ENCODE measurements at regions not wholly inside any gene's neighbourhood (a gene's known extent, or its start where the extent isn't known, plus 50 kb on each side); places are given as distances from the start of the nearest gene placed in this dataset.

DNA sequence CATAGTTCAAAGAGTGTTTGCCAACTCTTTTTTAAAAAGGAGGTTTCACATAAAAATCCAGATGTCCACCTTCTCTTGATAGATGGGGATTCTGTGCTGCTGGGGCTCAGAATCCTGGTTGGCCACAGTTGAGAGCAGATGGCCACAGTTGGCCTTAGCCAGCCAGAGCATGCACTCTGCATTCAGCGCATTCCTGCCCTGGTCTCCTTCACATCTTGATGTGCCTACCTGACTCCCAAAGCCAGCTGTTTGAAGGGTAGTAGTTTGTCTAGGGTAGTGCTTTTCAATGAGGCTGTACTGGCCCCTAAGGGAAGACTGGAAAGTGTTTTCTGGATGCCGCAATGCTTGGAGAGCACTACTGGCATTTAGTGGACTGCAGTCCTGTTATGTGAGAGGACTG lies 208.1 kb upstream of the HDAC9 start:
- Histone ChIP-seq H3K4me3 (no peak overlapping the region), H3K9me3 (no peaks in the 10 kb centered on the region), H3K36me3 (no peaks in the 10 kb centered on the region), H3K4me1 (peaks cover 3% of the 10 kb centered on the region), H3K27me3 (no peaks in the 10 kb centered on the region), H3K27ac (no peak overlapping the region)
- intact Hi-C loops (cut with DNase I): no loop called here
- no peak for TF ChIP-seq POLR2A (IDR thresholded peaks at IDR 0.05)
- no peak for TF ChIP-seq POLR2AphosphoS5 (IDR thresholded peaks at IDR 0.05; ENCODE audit: insufficient read depth in 1 of 2, low read depth in 1 of 2)
- TF ChIP-seq, protein P1, sequence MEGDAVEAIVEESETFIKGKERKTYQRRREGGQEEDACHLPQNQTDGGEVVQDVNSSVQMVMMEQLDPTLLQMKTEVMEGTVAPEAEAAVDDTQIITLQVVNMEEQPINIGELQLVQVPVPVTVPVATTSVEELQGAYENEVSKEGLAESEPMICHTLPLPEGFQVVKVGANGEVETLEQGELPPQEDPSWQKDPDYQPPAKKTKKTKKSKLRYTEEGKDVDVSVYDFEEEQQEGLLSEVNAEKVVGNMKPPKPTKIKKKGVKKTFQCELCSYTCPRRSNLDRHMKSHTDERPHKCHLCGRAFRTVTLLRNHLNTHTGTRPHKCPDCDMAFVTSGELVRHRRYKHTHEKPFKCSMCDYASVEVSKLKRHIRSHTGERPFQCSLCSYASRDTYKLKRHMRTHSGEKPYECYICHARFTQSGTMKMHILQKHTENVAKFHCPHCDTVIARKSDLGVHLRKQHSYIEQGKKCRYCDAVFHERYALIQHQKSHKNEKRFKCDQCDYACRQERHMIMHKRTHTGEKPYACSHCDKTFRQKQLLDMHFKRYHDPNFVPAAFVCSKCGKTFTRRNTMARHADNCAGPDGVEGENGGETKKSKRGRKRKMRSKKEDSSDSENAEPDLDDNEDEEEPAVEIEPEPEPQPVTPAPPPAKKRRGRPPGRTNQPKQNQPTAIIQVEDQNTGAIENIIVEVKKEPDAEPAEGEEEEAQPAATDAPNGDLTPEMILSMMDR (IDR thresholded peaks at IDR 0.05): no peak
- no peak for DNase-seq (ENCODE audit: extremely low spot score in 2 of 2)

DNA sequence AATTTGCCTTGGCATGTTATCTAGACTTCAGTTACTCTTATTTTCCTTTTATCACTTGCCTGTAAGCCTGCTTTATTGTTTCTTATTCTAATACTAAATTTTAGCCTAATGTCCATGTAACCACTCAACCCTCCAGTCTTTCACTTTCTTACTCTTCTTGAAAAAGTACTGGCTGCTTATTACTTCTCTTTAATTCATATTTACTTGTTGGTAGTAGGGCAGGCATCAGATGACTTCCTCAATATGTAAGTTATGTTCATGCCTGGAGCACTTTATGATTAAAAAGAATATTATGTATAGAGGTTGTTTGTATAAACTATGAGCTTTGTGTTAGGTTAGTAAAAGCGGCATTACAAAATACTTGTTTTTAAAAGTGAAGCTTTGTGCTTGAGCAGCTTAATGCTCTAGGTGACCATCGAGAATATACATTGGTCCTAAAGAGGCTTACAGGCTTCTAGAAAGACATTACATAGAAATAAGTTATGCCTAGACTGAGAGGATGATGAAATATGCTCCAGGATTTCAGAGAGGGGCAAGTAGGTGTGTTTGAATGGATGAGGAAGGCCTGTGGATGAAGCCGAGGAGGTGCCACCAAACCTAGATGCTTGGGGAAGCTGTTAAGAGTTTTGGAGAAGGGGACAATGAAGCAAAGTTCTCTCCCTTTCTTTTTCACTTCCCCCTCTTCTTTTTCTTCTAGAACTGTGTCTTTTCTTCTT lies 207.1 kb upstream of the HDAC9 start:
- no peak for DNase-seq (ENCODE audit: extremely low spot score in 2 of 2)
- Histone ChIP-seq H3K27me3 (no peaks in the 10 kb centered on the region), H3K27ac (no peak overlapping the region), H3K9me3 (no peaks in the 10 kb centered on the region), H3K4me1 (peaks cover 8% of the 10 kb centered on the region), H3K4me3 (no peak overlapping the region), H3K36me3 (no peaks in the 10 kb centered on the region)
- TF ChIP-seq POLR2AphosphoS5 (IDR thresholded peaks at IDR 0.05; ENCODE audit: insufficient read depth in 1 of 2, low read depth in 1 of 2) (no peak), POLR2A (IDR thresholded peaks at IDR 0.05) (no peak)
- TF ChIP-seq, protein P1 (IDR thresholded peaks at IDR 0.05): no peak
- intact Hi-C loops (cut with DNase I): no loop called here

DNA sequence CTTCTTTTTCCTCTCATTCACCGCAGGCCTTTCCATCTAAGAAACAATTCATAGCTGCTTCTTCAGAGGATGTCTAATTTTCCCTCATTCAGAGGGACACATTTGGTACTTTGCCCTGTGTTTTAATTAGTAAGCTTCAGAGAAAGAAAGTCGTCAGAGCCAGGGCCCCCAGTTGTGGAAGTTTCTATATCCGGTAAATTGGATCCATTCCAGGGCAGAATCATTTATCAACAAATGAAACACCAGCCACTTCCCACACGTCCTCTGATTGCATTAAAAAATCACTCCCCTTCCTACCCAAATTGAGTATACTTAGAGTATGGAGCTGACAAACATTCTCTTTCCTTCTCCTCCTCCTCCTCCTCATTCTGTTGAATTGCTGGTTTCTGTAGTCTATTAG lies 205.8 kb upstream of the HDAC9 start:
- Histone ChIP-seq H3K27me3 (no peaks in the 10 kb centered on the region), H3K4me3 (no peak overlapping the region), H3K9me3 (no peaks in the 10 kb centered on the region), H3K27ac (no peak overlapping the region), H3K4me1 (peaks cover 8% of the 10 kb centered on the region), H3K36me3 (no peaks in the 10 kb centered on the region)
- TF ChIP-seq POLR2AphosphoS5 (IDR thresholded peaks at IDR 0.05; ENCODE audit: insufficient read depth in 1 of 2, low read depth in 1 of 2) (no peak), POLR2A (IDR thresholded peaks at IDR 0.05) (no peak)
- TF ChIP-seq, protein P1 (IDR thresholded peaks at IDR 0.05): no peak
- intact Hi-C loops (cut with DNase I): no loop called here
- DNase-seq (ENCODE audit: extremely low spot score in 2 of 2): no peak

DNA sequence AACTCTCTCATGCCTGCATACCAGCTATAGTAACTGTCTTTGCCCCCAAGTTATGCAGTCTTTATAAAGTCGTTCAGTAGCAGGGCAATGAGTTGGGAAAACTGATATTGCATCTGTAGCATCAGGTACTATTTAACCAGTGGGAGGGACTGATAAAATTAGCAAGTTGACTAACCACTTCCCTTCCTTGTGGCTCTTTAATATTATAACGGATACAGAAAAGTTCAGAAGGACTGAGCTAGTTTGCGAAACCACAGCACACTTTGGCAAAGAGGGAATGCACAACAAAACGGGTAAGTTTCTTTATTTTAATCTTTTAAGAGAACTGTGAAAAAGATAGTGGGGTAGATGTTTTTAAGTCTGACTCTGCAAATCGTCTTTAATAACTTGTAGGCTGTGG lies 205.3 kb upstream of the HDAC9 start:
- no peak overlapping the region for H3K27ac ChIP-seq
- TF ChIP-seq, protein P1 (IDR thresholded peaks at IDR 0.05): no peak
- TF ChIP-seq POLR2A (IDR thresholded peaks at IDR 0.05) (no peak), POLR2AphosphoS5 (IDR thresholded peaks at IDR 0.05; ENCODE audit: insufficient read depth in 1 of 2, low read depth in 1 of 2) (no peak)
- H3K4me3 ChIP-seq: peak overlapping the region in 1 of 2 donors; percentile 2
- intact Hi-C loops (cut with DNase I): no loop called here
- H3K27me3 ChIP-seq: no peaks in the 10 kb centered on the region
- no peaks in the 10 kb centered on the region for H3K36me3 ChIP-seq
- H3K9me3 ChIP-seq: no peaks in the 10 kb centered on the region
- no peak for DNase-seq (ENCODE audit: extremely low spot score in 2 of 2)
- peaks cover 8% of the 10 kb centered on the region for H3K4me1 ChIP-seq

DNA sequence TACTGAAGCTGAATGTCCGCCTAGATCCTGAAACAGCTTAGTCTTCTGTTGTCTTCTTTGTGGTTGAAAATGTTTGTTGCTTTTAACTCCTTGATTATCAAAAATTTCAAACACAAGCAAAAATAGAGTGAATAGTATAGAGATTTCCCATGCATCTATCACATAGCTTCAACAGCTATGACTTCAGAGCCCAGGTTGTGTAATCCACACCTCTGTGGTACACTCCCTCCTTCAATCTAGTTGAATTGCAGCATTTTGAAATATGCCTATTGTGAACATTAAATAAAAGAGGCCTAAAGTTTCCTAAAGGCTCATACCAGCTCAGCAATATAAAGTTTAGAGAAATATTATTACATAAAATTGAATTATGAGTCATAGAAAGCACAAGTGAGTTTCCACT lies 204.7 kb upstream of the HDAC9 start:
- Histone ChIP-seq H3K36me3 (no peaks in the 10 kb centered on the region), H3K4me1 (peaks cover 8% of the 10 kb centered on the region), H3K27me3 (no peaks in the 10 kb centered on the region), H3K9me3 (no peaks in the 10 kb centered on the region), H3K27ac (peak overlapping the region; percentile 17), H3K4me3 (peak overlapping the region in 1 of 2 donors; percentile 2)
- TF ChIP-seq POLR2AphosphoS5 (IDR thresholded peaks at IDR 0.05; ENCODE audit: insufficient read depth in 1 of 2, low read depth in 1 of 2): no peak
- TF ChIP-seq POLR2A (IDR thresholded peaks at IDR 0.05): no peak
- TF ChIP-seq, protein P1 (IDR thresholded peaks at IDR 0.05): no peak
- no peak for DNase-seq (ENCODE audit: extremely low spot score in 2 of 2)
- intact Hi-C loops (cut with DNase I): no loop called here
